ENCODE measurements at regions not wholly inside any gene's neighbourhood (a gene's known extent, or its start where the extent isn't known, plus 50 kb on each side); places are given as distances from the start of the nearest gene placed in this dataset.

DNA sequence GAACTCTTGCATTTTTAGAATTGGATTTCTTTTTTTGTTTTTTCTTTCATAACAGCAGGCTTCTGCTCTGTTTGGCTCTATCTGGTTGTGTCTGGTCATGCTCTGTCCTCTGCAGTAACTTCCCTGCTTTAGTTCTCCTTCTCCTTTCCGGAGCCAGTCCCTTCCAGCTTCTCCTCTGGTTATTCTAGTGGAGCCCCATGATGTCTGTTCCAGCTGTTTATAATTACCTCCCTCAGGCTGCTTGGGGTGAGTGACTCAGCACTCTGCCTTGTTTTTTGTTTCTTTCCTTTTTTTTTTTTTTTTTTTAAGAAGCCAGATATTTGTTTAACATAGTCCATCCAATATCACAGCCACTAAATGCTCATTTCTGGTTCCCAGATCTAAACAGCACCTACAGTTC, 409.6 kb downstream of the MAFB start:
- Histone ChIP-seq H3K9me3 (ENCODE audit: control insufficient read depth in 2 of 3, insufficient read depth in 1 of 3, low read length in 3 of 3) (no peaks in the 10 kb centered on the region), H3K9ac (ENCODE audit: low read length in 3 of 3) (no peak overlapping the region), H3K4me1 (ENCODE audit: control insufficient read depth in 2 of 3, insufficient read depth in 2 of 3, low read depth in 1 of 3, low read length in 3 of 3) (peaks cover 0 to 4% (median 0%) of the 10 kb centered on the region in 3 donors), H3K27ac (ENCODE audit: low read depth in 2 of 2, low read length in 2 of 2) (no peak overlapping the region), H3K4me3 (ENCODE audit: low read length in 3 of 3) (no peak overlapping the region), H3K27me3 (ENCODE audit: control insufficient read depth, insufficient read depth, low read length) (no peaks in the 10 kb centered on the region), H3K36me3 (ENCODE audit: control insufficient read depth in 2 of 3, insufficient read depth in 3 of 3, low read length in 3 of 3) (no peaks in the 10 kb centered on the region)
- FAIRE-seq (no peak), DNase-seq (peak in 2 of 5 donors; percentile 37 to 77)
- TF ChIP-seq, protein P1, sequence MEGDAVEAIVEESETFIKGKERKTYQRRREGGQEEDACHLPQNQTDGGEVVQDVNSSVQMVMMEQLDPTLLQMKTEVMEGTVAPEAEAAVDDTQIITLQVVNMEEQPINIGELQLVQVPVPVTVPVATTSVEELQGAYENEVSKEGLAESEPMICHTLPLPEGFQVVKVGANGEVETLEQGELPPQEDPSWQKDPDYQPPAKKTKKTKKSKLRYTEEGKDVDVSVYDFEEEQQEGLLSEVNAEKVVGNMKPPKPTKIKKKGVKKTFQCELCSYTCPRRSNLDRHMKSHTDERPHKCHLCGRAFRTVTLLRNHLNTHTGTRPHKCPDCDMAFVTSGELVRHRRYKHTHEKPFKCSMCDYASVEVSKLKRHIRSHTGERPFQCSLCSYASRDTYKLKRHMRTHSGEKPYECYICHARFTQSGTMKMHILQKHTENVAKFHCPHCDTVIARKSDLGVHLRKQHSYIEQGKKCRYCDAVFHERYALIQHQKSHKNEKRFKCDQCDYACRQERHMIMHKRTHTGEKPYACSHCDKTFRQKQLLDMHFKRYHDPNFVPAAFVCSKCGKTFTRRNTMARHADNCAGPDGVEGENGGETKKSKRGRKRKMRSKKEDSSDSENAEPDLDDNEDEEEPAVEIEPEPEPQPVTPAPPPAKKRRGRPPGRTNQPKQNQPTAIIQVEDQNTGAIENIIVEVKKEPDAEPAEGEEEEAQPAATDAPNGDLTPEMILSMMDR (IDR thresholded peaks at IDR 0.05; ENCODE audit: borderline replicate concordance, extremely low read depth, insufficient read depth), result no peak
- intact Hi-C loops (cut with DNase I), result no loop called here

DNA sequence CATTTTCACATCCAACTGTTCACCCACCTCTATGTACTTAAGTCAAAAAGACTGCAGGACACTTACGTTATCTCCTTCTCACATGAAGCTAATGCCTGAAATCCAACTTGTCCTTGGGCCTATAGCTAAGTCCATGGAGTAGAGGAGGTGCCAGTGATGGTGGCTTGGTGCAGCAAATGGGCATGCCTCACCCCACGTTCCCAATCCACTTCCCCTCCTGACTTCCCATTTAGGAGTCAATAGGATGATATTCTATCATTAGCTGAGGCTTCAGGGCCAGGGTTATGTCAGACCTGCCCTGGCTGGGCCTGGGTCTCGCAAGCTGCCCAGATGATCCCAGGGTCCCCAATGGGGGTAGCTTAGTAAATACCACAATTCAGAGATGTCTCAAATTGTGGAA, 410.4 kb downstream of the MAFB start:
- intact Hi-C loops (cut with DNase I), result no loop called here
- H3K4me1 ChIP-seq (ENCODE audit: control insufficient read depth in 2 of 3, insufficient read depth in 2 of 3, low read depth in 1 of 3, low read length in 3 of 3), result peaks cover 0 to 4% (median 0%) of the 10 kb centered on the region in 3 donors
- no peak overlapping the region for H3K4me3 ChIP-seq (ENCODE audit: low read length in 3 of 3)
- FAIRE-seq, result no peak
- TF ChIP-seq, protein P1 (IDR thresholded peaks at IDR 0.05; ENCODE audit: borderline replicate concordance, extremely low read depth, insufficient read depth), result no peak
- no peaks in the 10 kb centered on the region for H3K36me3 ChIP-seq (ENCODE audit: control insufficient read depth in 2 of 3, insufficient read depth in 3 of 3, low read length in 3 of 3)
- DNase-seq, result no peak
- H3K9ac ChIP-seq (ENCODE audit: low read length in 3 of 3), result no peak overlapping the region
- no peaks in the 10 kb centered on the region for H3K9me3 ChIP-seq (ENCODE audit: control insufficient read depth in 2 of 3, insufficient read depth in 1 of 3, low read length in 3 of 3)
- no peaks in the 10 kb centered on the region for H3K27me3 ChIP-seq (ENCODE audit: control insufficient read depth, insufficient read depth, low read length)
- H3K27ac ChIP-seq (ENCODE audit: low read depth in 2 of 2, low read length in 2 of 2), result no peak overlapping the region

DNA sequence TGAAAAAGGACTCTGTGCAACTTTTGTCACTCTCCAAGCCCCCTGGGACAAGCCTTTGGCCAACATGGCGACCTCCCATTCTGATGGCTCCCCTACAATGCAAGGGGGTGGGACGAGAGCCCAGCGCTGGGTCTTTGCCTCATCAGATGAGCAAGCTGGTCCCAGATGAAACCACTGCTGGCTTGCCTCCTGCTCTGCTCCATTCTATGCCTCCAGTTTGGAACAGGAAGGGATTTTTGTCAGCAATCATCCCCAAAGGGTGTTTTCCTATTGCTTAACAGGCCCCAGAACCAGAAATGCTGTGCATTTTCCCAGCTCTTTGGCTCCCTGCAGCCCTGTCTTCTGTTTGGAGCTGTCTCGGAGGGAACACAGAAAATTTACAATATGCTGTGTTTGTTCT, 412.7 kb downstream of the MAFB start:
- intact Hi-C loops (cut with DNase I), result no loop called here
- no peak for DNase-seq
- H3K36me3 ChIP-seq (ENCODE audit: control insufficient read depth in 2 of 3, insufficient read depth in 3 of 3, low read length in 3 of 3), result no peaks in the 10 kb centered on the region
- H3K9me3 ChIP-seq (ENCODE audit: control insufficient read depth in 2 of 3, insufficient read depth in 1 of 3, low read length in 3 of 3), result no peaks in the 10 kb centered on the region
- no peaks in the 10 kb centered on the region for H3K27me3 ChIP-seq (ENCODE audit: control insufficient read depth, insufficient read depth, low read length)
- H3K9ac ChIP-seq (ENCODE audit: low read length in 3 of 3), result no peak overlapping the region
- no peak overlapping the region for H3K27ac ChIP-seq (ENCODE audit: low read depth in 2 of 2, low read length in 2 of 2)
- TF ChIP-seq, protein P1 (IDR thresholded peaks at IDR 0.05; ENCODE audit: borderline replicate concordance, extremely low read depth, insufficient read depth), result no peak
- no peak for FAIRE-seq
- no peak overlapping the region for H3K4me3 ChIP-seq (ENCODE audit: low read length in 3 of 3)
- peaks cover 0 to 4% (median 0%) of the 10 kb centered on the region in 3 donors for H3K4me1 ChIP-seq (ENCODE audit: control insufficient read depth in 2 of 3, insufficient read depth in 2 of 3, low read depth in 1 of 3, low read length in 3 of 3)

DNA sequence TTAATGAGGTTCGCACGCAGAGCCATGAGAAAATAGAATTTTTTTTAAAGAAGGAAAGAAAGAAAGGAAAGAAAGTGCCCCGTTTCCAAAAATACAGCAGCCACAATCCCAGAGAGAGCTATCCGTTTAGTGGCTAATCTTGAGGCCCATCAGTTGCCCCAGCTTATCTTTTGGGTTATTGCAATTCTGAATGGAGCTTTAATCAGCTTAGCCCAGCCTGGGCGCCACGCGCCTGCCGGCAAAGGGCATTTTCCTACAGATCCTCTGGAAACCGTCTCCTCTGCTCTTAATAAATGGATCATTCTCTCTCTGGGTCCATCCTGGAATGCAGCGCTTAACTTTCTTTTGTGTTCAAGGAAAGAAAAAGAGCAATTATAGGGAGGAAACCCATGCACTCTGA, 413.3 kb downstream of the MAFB start:
- TF ChIP-seq, protein P1 (IDR thresholded peaks at IDR 0.05; ENCODE audit: borderline replicate concordance, extremely low read depth, insufficient read depth), result no peak
- H3K27me3 ChIP-seq (ENCODE audit: control insufficient read depth, insufficient read depth, low read length), result no peaks in the 10 kb centered on the region
- FAIRE-seq (no peak), DNase-seq (no peak)
- H3K4me1 ChIP-seq (ENCODE audit: control insufficient read depth in 2 of 3, insufficient read depth in 2 of 3, low read depth in 1 of 3, low read length in 3 of 3), result peaks cover 0 to 4% (median 0%) of the 10 kb centered on the region in 3 donors
- H3K9me3 ChIP-seq (ENCODE audit: control insufficient read depth in 2 of 3, insufficient read depth in 1 of 3, low read length in 3 of 3), result no peaks in the 10 kb centered on the region
- H3K4me3 ChIP-seq (ENCODE audit: low read length in 3 of 3), result no peak overlapping the region
- H3K36me3 ChIP-seq (ENCODE audit: control insufficient read depth in 2 of 3, insufficient read depth in 3 of 3, low read length in 3 of 3), result no peaks in the 10 kb centered on the region
- H3K9ac ChIP-seq (ENCODE audit: low read length in 3 of 3), result no peak overlapping the region
- intact Hi-C loops (cut with DNase I), result no loop called here
- no peak overlapping the region for H3K27ac ChIP-seq (ENCODE audit: low read depth in 2 of 2, low read length in 2 of 2)

All from kidney (tissue), 13 donors.